ENCODE measurements at regions not wholly inside any gene's neighbourhood (a gene's known extent, or its start where the extent isn't known, plus 50 kb on each side); places are given as distances from the start of the nearest gene placed in this dataset.
A peak's percentile ranks its signal among the peaks of the same experiment; 100 is the strongest.
"Not testable (repeated sequence)": the region's sequence is repeated elsewhere in the genome, so short reads cannot be mapped to it uniquely, and the experiment has no call there.

DNA sequence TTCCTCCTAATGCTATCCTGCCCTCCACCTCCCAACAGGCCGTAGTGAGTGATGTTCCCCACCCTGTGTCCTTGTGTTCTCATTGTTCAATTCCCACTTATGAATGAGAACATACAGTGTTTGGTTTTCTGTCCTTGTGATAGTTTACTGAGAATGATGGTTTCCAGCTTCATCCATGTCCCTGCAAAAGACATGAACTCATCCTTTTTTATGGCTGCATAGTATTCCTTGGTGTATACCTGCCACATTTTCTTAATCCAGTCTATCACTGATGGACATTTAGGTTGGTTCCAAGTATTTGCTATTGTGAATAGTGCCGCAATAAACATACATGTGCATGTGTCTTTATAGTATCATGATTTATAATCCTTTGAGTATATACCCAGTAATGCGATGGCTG, 88.5 kb upstream of the PABPC3 start:
- not testable (repeated sequence) for H3K9me3 ChIP-seq (ENCODE audit: control insufficient read depth, low read length)

DNA sequence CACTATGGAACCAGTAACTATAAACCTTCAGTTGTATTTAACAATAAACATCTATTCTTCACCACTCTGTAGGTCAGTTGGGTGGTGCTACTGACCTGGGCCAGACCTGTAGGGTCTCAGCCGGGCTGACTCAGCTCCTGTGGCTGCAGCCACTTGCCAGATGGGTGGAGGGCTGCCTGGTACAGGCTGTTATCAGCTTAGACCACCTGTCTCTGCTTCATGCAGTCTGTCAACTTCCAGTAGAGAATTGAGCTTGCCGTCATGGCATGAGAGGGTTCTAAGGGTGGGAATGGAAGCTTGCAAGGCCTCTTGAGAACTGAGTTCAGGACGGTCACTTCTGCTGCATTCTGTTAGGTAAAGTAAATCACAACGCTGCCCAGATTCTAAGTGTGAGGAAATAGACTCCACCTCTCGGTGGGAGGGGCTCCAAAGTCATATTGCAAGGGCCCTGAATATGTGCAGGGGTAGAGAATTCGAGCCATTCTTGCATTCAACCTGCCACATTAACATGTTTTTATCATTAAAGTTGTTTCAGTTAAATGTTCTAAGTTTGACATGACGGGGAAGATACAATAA, 81.5 kb upstream of the PABPC3 start:
- H2AFZ ChIP-seq; H3K27ac ChIP-seq; H3K9ac ChIP-seq; H3K27me3 ChIP-seq (ENCODE audit: control insufficient read depth, insufficient read depth, low read length); H3K9me3 ChIP-seq (ENCODE audit: control insufficient read depth, low read length); H3K4me3 ChIP-seq (ENCODE audit: low read depth, low read length); H3K4me1 ChIP-seq; H3K79me2 ChIP-seq; H3K36me3 ChIP-seq (ENCODE audit: control insufficient read depth, insufficient read depth, low read length); H3K4me2 ChIP-seq (ENCODE audit: low read length): not testable (repeated sequence)

More for the DNA sequence above, 88.5 kb upstream of the PABPC3 start:
- not testable (repeated sequence) for H3K9ac ChIP-seq; H2AFZ ChIP-seq; H3K79me2 ChIP-seq; H3K4me3 ChIP-seq (ENCODE audit: low read depth, low read length); H3K4me1 ChIP-seq; H3K4me2 ChIP-seq (ENCODE audit: low read length); H3K27ac ChIP-seq; H3K27me3 ChIP-seq (ENCODE audit: control insufficient read depth, insufficient read depth, low read length); H3K36me3 ChIP-seq (ENCODE audit: control insufficient read depth, insufficient read depth, low read length)

DNA sequence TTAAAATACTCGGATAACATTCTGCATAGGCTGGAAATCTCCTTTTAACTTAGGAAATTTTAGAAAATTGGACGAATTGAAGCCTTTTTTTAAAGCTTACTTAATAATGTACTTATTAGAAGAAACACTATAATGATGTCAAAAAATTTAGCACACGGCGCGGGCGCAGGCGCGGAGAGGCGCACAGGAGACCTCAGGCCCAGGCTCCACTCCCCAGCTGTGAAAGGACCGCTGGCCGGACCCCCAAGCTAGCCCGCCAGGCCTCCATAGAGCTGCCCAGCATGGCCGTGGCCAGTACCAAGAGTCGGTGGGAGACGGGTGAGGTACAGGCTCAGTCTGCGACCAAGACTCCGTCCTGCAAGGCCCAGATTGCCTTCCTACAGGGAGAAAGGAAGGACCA, 78.8 kb upstream of the PABPC3 start:
- H3K9ac ChIP-seq; H3K79me2 ChIP-seq; H3K27ac ChIP-seq; H3K4me3 ChIP-seq (ENCODE audit: low read depth, low read length); H3K4me1 ChIP-seq; H3K4me2 ChIP-seq (ENCODE audit: low read length); H2AFZ ChIP-seq; H3K27me3 ChIP-seq (ENCODE audit: control insufficient read depth, insufficient read depth, low read length); H3K9me3 ChIP-seq (ENCODE audit: control insufficient read depth, low read length); H3K36me3 ChIP-seq (ENCODE audit: control insufficient read depth, insufficient read depth, low read length): not testable (repeated sequence)

DNA sequence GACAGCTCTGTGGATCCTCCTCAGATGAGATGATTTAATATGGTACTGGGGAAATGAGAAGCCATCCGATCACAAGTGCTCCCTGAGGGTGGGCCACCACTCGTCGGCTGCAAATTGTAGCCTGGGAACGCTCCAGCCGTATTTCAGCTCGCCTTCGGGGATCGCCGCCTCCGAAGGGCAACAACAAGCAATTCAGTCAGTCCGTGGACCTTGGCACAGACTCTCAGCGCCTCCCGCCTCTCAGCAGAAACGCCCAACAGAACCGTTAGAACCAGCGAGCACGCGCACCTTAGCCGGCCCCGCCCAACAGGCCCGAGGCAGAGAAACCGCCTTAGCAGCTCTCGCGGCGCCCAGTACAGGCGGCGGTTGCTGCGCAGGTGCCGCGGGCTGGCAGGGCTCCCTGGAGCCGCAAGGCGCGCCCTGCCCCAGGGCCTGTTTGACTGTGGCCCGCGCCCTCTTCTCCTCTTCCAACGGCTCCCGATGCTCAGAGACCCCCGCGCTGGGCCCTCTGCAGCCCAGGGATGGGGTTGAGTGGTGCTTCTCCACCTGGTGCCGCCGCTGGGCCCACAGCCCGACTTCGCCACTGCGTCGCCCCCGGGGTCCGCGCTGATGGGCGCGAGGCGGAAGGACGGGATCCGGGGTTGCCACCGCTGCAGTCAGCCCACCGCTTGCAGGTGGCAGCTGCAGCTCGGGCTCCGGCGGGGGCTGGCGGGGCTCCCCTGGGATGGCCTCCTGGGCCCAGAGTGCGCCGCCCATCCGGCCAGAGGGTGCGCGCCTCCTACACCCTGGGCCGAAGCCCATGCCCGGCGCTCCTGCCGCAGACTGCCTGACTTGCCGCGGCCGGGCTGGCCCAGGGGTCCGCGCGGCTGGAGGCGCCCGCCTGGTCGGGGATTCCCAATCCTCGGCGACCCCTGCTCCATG, 77.9 kb upstream of the PABPC3 start:
- not testable (repeated sequence) for H3K27me3 ChIP-seq (ENCODE audit: control insufficient read depth, insufficient read depth, low read length); H3K36me3 ChIP-seq (ENCODE audit: control insufficient read depth, insufficient read depth, low read length); H3K79me2 ChIP-seq; H3K9me3 ChIP-seq (ENCODE audit: control insufficient read depth, low read length); H3K9ac ChIP-seq; H3K4me1 ChIP-seq; H3K27ac ChIP-seq
- Histone ChIP-seq H2AFZ (peak overlapping the region; percentile 82), H3K4me3 (ENCODE audit: low read depth, low read length) (peak overlapping the region; percentile 27), H3K4me2 (ENCODE audit: low read length) (peak overlapping the region; percentile 72)

DNA sequence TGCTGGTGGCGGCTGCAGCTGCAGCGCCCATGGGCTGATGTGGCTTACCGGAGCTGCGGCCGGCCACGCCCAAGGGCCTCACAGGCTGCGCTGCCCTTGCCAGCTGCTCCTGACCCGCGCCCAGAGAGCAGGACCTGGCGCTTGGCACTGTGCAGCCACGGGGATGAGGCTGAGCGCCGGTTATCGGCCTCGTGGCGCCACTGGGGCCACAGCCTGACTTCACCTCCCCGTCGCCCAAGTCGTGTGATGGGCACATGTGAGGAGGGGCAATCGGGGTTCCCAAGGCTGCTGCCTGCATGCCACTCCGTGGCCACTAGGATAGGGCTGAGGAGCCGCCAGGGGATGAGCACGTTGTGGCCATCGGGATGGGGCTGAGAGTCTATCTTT, 77.2 kb upstream of the PABPC3 start:
- TF ChIP-seq, protein P1, sequence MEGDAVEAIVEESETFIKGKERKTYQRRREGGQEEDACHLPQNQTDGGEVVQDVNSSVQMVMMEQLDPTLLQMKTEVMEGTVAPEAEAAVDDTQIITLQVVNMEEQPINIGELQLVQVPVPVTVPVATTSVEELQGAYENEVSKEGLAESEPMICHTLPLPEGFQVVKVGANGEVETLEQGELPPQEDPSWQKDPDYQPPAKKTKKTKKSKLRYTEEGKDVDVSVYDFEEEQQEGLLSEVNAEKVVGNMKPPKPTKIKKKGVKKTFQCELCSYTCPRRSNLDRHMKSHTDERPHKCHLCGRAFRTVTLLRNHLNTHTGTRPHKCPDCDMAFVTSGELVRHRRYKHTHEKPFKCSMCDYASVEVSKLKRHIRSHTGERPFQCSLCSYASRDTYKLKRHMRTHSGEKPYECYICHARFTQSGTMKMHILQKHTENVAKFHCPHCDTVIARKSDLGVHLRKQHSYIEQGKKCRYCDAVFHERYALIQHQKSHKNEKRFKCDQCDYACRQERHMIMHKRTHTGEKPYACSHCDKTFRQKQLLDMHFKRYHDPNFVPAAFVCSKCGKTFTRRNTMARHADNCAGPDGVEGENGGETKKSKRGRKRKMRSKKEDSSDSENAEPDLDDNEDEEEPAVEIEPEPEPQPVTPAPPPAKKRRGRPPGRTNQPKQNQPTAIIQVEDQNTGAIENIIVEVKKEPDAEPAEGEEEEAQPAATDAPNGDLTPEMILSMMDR (IDR thresholded peaks at IDR 0.05) = no peak
- Histone ChIP-seq H3K4me3 (ENCODE audit: low read depth, low read length) (no peak overlapping the region), H3K9ac (no peak overlapping the region), H3K4me1 (no peaks in the 10 kb centered on the region), H3K36me3 (ENCODE audit: control insufficient read depth, insufficient read depth, low read length) (no peaks in the 10 kb centered on the region), H3K27ac (no peak overlapping the region), H3K27me3 (ENCODE audit: control insufficient read depth, insufficient read depth, low read length) (no peaks in the 10 kb centered on the region), H3K9me3 (ENCODE audit: control insufficient read depth, low read length) (no peaks in the 10 kb centered on the region), H3K4me2 (ENCODE audit: low read length) (peak overlapping the region; percentile 72), H3K79me2 (no peaks in the 10 kb centered on the region), H2AFZ (peak overlapping the region; percentile 82)

DNA sequence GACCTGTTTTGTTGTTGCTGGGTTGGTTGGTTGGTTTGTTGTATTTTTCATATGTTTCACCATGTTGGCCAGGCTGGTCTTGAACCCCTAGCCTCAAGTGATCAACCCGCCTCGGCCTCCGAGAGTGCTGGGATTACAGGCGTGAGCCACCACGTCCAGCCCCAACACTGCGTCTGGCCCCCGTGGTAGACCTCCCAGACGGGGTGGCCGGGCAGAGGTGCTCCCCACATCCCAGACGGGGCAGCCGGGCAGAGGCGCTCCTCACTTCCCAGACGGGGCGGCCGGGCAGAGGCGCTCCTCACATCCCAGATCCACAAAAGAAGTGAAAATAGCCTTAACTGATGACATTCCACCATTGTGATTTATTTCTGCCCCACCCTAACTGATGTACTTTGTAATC, 76.2 kb upstream of the PABPC3 start:
- not testable (repeated sequence) for H2AFZ ChIP-seq; H3K4me2 ChIP-seq (ENCODE audit: low read length); H3K79me2 ChIP-seq; H3K4me1 ChIP-seq; H3K36me3 ChIP-seq (ENCODE audit: control insufficient read depth, insufficient read depth, low read length); H3K4me3 ChIP-seq (ENCODE audit: low read depth, low read length); H3K27ac ChIP-seq; H3K9me3 ChIP-seq (ENCODE audit: control insufficient read depth, low read length); H3K9ac ChIP-seq; H3K27me3 ChIP-seq (ENCODE audit: control insufficient read depth, insufficient read depth, low read length)

DNA sequence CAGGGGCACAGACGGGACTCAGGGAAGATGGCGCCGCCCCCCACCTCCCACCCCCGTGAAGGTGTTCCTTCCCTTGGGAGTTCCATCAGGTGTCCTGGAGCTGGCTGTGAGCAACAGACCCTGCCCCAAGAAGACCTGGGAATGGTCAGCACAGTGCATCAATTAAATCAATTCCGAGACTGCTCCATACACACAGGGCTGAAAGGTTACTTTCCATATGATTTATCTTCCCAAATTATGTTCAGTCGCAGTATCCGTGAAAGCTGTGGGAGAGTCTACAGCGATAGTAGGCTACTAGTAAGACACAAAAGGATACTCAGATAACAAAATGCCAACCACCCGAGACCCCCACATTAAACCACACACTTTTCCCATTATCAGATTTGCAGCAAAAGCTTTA, 71.8 kb upstream of the PABPC3 start:
- Histone ChIP-seq H3K36me3 (ENCODE audit: control insufficient read depth, insufficient read depth, low read length) (no peaks in the 10 kb centered on the region), H3K4me2 (ENCODE audit: low read length) (no peak overlapping the region), H3K79me2 (no peaks in the 10 kb centered on the region), H2AFZ (no peak overlapping the region), H3K9ac (no peak overlapping the region), H3K27me3 (ENCODE audit: control insufficient read depth, insufficient read depth, low read length) (no peaks in the 10 kb centered on the region), H3K9me3 (ENCODE audit: control insufficient read depth, low read length) (no peaks in the 10 kb centered on the region), H3K4me3 (ENCODE audit: low read depth, low read length) (no peak overlapping the region), H3K27ac (no peak overlapping the region), H3K4me1 (no peaks in the 10 kb centered on the region)
- TF ChIP-seq, protein P1 (IDR thresholded peaks at IDR 0.05) = no peak
